HL-60 (cell line): ENCODE measurements at regions not wholly inside any gene's neighbourhood (a gene's known extent, or its start where the extent isn't known, plus 50 kb on each side); places are given as distances from the start of the nearest gene placed in this dataset.

Experiments
- GABPA ChIP-seq: IDR thresholded peaks from 2 replicates; pipeline ENCODE4 v1.6.1; 2012; ENCODE audit warnings: low read depth
- POLR2AphosphoS5 ChIP-seq: IDR thresholded peaks from 2 replicates; pipeline ENCODE4 v1.6.1; 2012; ENCODE audit warnings: low read depth
- SPI1 ChIP-seq: IDR thresholded peaks from 2 replicates; pipeline ENCODE4 v1.6.1; 2012; ENCODE audit warnings: low read depth, mild to moderate bottlenecking, borderline replicate concordance
- TF ChIP-seq, protein P1 (sequence below): IDR thresholded peaks from one replicate; pipeline ENCODE4 v1.5.1; 2011; ENCODE audit warnings: low read length, control low read depth, inconsistent platforms; ENCODE audit not compliant: insufficient read depth
- TF ChIP-seq, protein P2 (sequence below): IDR thresholded peaks from 2 replicates; pipeline ENCODE4 v1.6.1; 2012; ENCODE audit warnings: low read depth; ENCODE audit not compliant: insufficient replicate concordance

DNA sequence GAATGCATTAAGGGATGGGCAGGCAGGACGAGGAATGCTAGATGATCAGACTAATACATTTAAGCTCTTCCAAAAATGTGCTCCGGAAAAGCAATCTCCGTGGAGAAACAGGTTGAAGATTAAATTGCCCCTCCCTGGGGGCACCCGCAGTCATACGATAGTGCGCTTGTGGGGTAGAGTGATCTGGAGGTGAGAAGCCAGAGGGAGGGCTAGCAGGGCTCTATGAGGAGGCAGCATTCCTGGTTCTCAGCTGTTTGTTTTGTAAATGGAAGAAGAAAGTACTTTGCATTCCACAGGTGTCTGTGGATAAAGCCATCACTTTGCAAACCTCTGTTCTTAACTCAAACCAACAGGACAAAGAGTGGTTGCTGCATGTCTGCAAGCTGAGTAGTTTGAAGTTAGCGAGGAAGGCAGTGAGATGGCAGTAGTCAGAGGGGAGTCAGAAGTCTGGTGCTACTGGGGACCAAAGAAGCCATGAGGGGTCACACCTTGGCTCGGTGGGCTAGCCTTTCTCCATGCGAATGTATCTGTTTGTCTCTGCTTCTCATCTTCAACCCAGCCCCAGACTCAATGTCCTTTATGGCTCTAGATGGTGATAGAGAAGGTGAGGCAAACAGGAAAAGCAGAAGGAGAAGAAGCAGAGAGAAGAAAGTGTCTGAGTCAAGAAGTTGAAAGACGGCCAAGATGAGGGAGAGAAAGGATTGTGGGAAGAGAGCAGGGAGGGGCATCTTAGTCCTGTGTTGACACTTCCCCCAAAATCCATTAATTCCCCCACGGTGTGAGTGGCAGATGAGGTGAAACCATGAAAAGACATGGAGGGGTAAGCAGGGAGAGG, 65.2 kb upstream of the GJA8 start:
- TF ChIP-seq POLR2AphosphoS5 (no peak), GABPA (no peak), SPI1 (no peak)
- TF ChIP-seq, protein P1, sequence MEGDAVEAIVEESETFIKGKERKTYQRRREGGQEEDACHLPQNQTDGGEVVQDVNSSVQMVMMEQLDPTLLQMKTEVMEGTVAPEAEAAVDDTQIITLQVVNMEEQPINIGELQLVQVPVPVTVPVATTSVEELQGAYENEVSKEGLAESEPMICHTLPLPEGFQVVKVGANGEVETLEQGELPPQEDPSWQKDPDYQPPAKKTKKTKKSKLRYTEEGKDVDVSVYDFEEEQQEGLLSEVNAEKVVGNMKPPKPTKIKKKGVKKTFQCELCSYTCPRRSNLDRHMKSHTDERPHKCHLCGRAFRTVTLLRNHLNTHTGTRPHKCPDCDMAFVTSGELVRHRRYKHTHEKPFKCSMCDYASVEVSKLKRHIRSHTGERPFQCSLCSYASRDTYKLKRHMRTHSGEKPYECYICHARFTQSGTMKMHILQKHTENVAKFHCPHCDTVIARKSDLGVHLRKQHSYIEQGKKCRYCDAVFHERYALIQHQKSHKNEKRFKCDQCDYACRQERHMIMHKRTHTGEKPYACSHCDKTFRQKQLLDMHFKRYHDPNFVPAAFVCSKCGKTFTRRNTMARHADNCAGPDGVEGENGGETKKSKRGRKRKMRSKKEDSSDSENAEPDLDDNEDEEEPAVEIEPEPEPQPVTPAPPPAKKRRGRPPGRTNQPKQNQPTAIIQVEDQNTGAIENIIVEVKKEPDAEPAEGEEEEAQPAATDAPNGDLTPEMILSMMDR: no peak
- TF ChIP-seq, protein P2, sequence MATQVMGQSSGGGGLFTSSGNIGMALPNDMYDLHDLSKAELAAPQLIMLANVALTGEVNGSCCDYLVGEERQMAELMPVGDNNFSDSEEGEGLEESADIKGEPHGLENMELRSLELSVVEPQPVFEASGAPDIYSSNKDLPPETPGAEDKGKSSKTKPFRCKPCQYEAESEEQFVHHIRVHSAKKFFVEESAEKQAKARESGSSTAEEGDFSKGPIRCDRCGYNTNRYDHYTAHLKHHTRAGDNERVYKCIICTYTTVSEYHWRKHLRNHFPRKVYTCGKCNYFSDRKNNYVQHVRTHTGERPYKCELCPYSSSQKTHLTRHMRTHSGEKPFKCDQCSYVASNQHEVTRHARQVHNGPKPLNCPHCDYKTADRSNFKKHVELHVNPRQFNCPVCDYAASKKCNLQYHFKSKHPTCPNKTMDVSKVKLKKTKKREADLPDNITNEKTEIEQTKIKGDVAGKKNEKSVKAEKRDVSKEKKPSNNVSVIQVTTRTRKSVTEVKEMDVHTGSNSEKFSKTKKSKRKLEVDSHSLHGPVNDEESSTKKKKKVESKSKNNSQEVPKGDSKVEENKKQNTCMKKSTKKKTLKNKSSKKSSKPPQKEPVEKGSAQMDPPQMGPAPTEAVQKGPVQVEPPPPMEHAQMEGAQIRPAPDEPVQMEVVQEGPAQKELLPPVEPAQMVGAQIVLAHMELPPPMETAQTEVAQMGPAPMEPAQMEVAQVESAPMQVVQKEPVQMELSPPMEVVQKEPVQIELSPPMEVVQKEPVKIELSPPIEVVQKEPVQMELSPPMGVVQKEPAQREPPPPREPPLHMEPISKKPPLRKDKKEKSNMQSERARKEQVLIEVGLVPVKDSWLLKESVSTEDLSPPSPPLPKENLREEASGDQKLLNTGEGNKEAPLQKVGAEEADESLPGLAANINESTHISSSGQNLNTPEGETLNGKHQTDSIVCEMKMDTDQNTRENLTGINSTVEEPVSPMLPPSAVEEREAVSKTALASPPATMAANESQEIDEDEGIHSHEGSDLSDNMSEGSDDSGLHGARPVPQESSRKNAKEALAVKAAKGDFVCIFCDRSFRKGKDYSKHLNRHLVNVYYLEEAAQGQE: no peak
